Mesendoderm (in vitro differentiated cells): ENCODE measurements at regions not wholly inside any gene's neighbourhood (a gene's known extent, or its start where the extent isn't known, plus 50 kb on each side); places are given as distances from the start of the nearest gene placed in this dataset.

Source experiments
- DNase-seq: peaks from one replicate; pipeline ENCODE4 v3.0.0; 2013
- H2AK5ac ChIP-seq: 2 replicates; pipeline ENCODE4 v1.6.1; 2013; ENCODE audit warnings: low read length, inconsistent platforms
- H2BK120ac ChIP-seq: 2 replicates; pipeline ENCODE4 v1.6.1; 2013; ENCODE audit warnings: low read depth, mild to moderate bottlenecking, low read length, moderate library complexity, mixed read lengths
- H2BK15ac ChIP-seq: replicated peaks from 2 replicates; pipeline ENCODE4 v1.6.1; 2013; ENCODE audit warnings: low read depth, mild to moderate bottlenecking, moderate library complexity
- H2BK5ac ChIP-seq: 2 replicates; pipeline ENCODE4 v1.6.1; 2013; ENCODE audit warnings: low read length, inconsistent platforms
- H3K18ac ChIP-seq: 2 replicates; pipeline ENCODE4 v1.6.1; 2013; ENCODE audit warnings: mild to moderate bottlenecking, low read length, mixed read lengths
- H3K23ac ChIP-seq: one replicate; pipeline ENCODE4 v1.6.1; 2013; ENCODE audit warnings: low read length
- H3K27ac ChIP-seq: 2 replicates; pipeline ENCODE4 v1.5.1; 2013; ENCODE audit warnings: low read depth, mild to moderate bottlenecking, inconsistent platforms, low read length, moderate library complexity
- H3K27me3 ChIP-seq: 2 replicates; pipeline ENCODE4 v1.6.1; 2013; ENCODE audit warnings: low read length, control low read depth, mild to moderate bottlenecking, inconsistent platforms; ENCODE audit not compliant: insufficient read depth, poor library complexity
- H3K36me3 ChIP-seq: 2 replicates; pipeline ENCODE4 v1.6.1; 2013; ENCODE audit warnings: low read length, inconsistent platforms; ENCODE audit not compliant: control insufficient read depth, insufficient read depth
- H3K4ac ChIP-seq: one replicate; pipeline ENCODE4 v1.6.1; 2013; ENCODE audit warnings: low read depth, mild to moderate bottlenecking, low read length, moderate library complexity
- H3K4me1 ChIP-seq: 2 replicates; pipeline ENCODE4 v1.6.1; 2013; ENCODE audit warnings: low read depth, low read length, inconsistent platforms; ENCODE audit not compliant: control insufficient read depth
- H3K4me2 ChIP-seq: 2 replicates; pipeline ENCODE4 v1.6.1; 2013; ENCODE audit warnings: low read length
- H3K4me3 ChIP-seq: 2 replicates; pipeline ENCODE4 v1.5.1; 2013; ENCODE audit warnings: mild to moderate bottlenecking, low read length
- H3K56ac ChIP-seq: one replicate; pipeline ENCODE4 v1.6.1; 2013; ENCODE audit warnings: low read length
- H3K79me1 ChIP-seq: 2 replicates; pipeline ENCODE4 v1.6.1; 2013; ENCODE audit warnings: low read length, inconsistent platforms
- H3K79me2 ChIP-seq: 2 replicates; pipeline ENCODE4 v1.6.1; 2013; ENCODE audit warnings: mild to moderate bottlenecking, low read length; ENCODE audit not compliant: control insufficient read depth, insufficient read depth
- H3K9ac ChIP-seq: 2 replicates; pipeline ENCODE4 v1.6.1; 2013; ENCODE audit warnings: low read length, inconsistent platforms
- H4K5ac ChIP-seq: one replicate; pipeline ENCODE4 v1.6.1; 2013; ENCODE audit warnings: low read length
- H4K8ac ChIP-seq: one replicate; pipeline ENCODE4 v1.6.1; 2013; ENCODE audit warnings: low read depth, mild to moderate bottlenecking, control low read depth, low read length, moderate library complexity
- WGBS: extraction: QIAGEN DNeasy Blood & Tissue Kit; methylation state at CpG from one replicate; pipeline ENCODE4 v1.1.7; 2013; ENCODE audit warnings: low lambda C conversion rate, missing lambda C conversion rate; ENCODE audit not compliant: insufficient coverage; ENCODE audit errors: extremely low coverage; 5-methylcytosine and 5-hydroxymethylcytosine counted together

DNA sequence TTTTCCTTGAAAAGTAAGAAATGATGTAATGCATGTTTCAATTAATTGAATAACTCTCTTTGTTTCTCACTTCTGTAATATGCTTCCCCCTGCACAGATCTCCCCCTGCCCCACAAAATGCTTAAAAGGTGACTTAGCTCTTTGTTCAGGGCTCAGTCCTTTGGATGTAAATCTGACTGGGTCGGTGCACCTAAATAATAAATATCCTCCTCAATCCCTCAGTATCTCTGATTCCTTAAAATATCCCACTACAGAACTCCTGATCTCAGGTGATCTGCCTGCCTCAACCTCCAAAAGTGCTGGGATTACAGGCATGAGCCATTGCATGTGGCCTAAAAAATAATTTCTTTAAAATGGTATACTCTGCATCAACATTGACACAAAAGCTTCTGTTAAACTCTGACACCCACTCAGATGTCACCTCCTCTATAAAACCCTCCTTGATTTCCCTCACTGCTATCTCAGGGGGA, 107.0 kb downstream of the ZNF429 start:
- no peak overlapping the region for H3K18ac ChIP-seq
- no peaks in the 10 kb centered on the region for H3K79me2 ChIP-seq
- H3K79me1 ChIP-seq, result no peaks in the 10 kb centered on the region
- no peak overlapping the region for H3K9ac ChIP-seq
- no peak overlapping the region for H2AK5ac ChIP-seq
- WGBS, result no CpG with 5 or more reads among the region's 1 CpG
- no peak overlapping the region for H3K27ac ChIP-seq
- no peak overlapping the region for H3K4me2 ChIP-seq
- no peak overlapping the region for H2BK120ac ChIP-seq
- H3K4me3 ChIP-seq, result no peak overlapping the region
- H2BK5ac ChIP-seq, result no peak overlapping the region
- H3K27me3 ChIP-seq, result no peaks in the 10 kb centered on the region
- no peak overlapping the region for H4K5ac ChIP-seq
- no peaks in the 10 kb centered on the region for H3K36me3 ChIP-seq
- H3K4me1 ChIP-seq, result no peaks in the 10 kb centered on the region
- H4K8ac ChIP-seq, result no peak overlapping the region
- H3K56ac ChIP-seq, result no peak overlapping the region
- H3K23ac ChIP-seq, result no peak overlapping the region
- H2BK15ac ChIP-seq, result no peak overlapping the region
- DNase-seq, result no peak
- no peak overlapping the region for H3K4ac ChIP-seq

DNA sequence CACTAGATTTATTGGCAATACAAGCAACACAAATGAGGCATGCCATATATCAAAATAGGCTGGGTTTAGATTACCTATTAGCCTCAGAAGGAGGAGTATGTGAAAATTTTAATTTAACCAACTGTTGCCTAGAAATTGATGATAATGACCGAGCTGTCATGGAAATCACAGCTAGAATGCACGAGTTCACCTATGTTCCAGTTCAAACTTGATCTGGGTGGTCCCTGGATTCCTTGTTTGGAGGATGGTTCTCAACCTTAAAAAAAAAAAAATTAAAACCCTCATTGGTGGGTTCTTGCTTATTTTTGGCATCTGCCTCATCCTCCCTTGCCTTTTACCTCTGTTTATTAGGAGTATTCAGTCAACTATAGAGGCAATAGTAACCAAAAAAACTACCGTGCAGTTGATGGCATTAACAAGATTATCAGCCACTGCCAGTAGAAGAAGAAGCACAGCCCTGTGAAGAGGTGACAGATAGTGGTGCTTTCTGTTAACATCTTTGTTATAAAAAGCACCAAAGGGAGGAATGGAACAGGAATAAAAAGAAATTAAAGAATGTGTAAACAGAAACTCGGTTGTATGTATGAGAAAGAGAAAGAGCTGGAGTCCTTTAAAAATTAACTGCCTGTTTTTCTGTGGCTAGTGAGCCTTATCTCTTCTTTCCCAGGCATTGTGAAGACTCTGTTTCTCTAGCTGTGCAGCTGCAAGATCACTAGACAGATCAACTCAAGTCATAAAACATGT, 106.4 kb downstream of the ZNF429 start:
- H2BK15ac ChIP-seq, result no peak overlapping the region
- no peak overlapping the region for H3K9ac ChIP-seq
- no peak overlapping the region for H3K4me2 ChIP-seq
- no peak overlapping the region for H3K23ac ChIP-seq
- no peaks in the 10 kb centered on the region for H3K79me2 ChIP-seq
- no peak overlapping the region for H2AK5ac ChIP-seq
- H3K56ac ChIP-seq, result no peak overlapping the region
- WGBS, result no CpG with 5 or more reads among the region's 4 CpGs
- no peaks in the 10 kb centered on the region for H3K79me1 ChIP-seq
- no peak overlapping the region for H4K8ac ChIP-seq
- DNase-seq, result no peak
- H2BK5ac ChIP-seq, result no peak overlapping the region
- H2BK120ac ChIP-seq, result no peak overlapping the region
- H3K36me3 ChIP-seq, result no peaks in the 10 kb centered on the region
- no peak overlapping the region for H3K27ac ChIP-seq
- no peak overlapping the region for H3K18ac ChIP-seq
- no peaks in the 10 kb centered on the region for H3K4me1 ChIP-seq
- H4K5ac ChIP-seq, result no peak overlapping the region
- no peaks in the 10 kb centered on the region for H3K27me3 ChIP-seq
- H3K4me3 ChIP-seq, result no peak overlapping the region
- H3K4ac ChIP-seq, result no peak overlapping the region

DNA sequence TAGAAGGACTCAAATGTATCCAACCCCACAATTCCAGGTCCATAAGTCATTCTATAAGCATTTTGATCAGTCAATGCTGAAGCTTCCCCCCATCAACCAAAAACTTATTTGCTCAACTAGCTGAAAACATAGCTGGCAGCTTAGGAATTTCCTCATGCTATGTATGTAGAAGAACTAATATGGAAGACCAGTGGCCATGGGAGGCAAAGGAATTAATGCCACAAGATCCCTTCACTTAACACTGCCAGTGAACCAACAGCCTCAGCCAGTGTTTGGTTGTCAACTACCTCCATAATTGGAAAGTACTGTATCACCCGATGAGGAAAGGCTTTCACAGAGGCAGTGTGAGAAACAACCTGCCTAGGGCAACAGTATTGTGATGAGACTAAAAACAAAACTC, 105.4 kb downstream of the ZNF429 start:
- no peak overlapping the region for H2BK120ac ChIP-seq
- H2AK5ac ChIP-seq, result no peak overlapping the region
- H3K79me2 ChIP-seq, result no peaks in the 10 kb centered on the region
- H3K23ac ChIP-seq, result no peak overlapping the region
- no peak overlapping the region for H2BK15ac ChIP-seq
- DNase-seq, result no peak
- no peak overlapping the region for H4K5ac ChIP-seq
- H3K4me3 ChIP-seq, result no peak overlapping the region
- H4K8ac ChIP-seq, result no peak overlapping the region
- no peaks in the 10 kb centered on the region for H3K4me1 ChIP-seq
- no peaks in the 10 kb centered on the region for H3K36me3 ChIP-seq
- H3K18ac ChIP-seq, result no peak overlapping the region
- H3K27ac ChIP-seq, result no peak overlapping the region
- H3K79me1 ChIP-seq, result no peaks in the 10 kb centered on the region
- WGBS, result no CpG with 5 or more reads among the region's 1 CpG
- H3K4ac ChIP-seq, result no peak overlapping the region
- H3K4me2 ChIP-seq, result no peak overlapping the region
- H3K56ac ChIP-seq, result no peak overlapping the region
- H3K27me3 ChIP-seq, result no peaks in the 10 kb centered on the region
- H3K9ac ChIP-seq, result no peak overlapping the region
- H2BK5ac ChIP-seq, result no peak overlapping the region

DNA sequence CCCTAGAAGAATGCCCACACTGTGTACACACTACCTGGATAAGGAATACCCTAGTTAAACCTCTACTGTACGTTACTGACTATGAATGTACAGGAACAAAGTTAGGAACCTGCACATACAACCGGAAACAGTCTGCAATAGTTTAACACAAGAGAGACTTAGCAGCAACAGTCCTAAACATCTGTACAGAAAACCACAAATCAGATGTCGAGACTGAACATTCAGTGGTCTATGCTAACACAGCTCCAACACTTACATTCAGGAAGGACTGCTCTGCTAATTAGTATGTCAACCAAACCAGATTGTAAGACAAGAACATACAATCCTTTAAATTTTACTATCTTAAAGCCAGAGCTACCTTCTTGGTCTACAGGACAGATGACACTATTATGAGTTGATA, 104.9 kb downstream of the ZNF429 start:
- Histone ChIP-seq H3K4me1 (no peaks in the 10 kb centered on the region), H2BK15ac (no peak overlapping the region), H3K79me1 (no peaks in the 10 kb centered on the region), H3K18ac (no peak overlapping the region), H3K23ac (no peak overlapping the region), H3K27me3 (no peaks in the 10 kb centered on the region), H4K8ac (no peak overlapping the region), H3K4me2 (no peak overlapping the region), H4K5ac (no peak overlapping the region), H3K9ac (no peak overlapping the region), H2BK5ac (no peak overlapping the region), H3K4me3 (no peak overlapping the region), H2AK5ac (no peak overlapping the region), H3K36me3 (no peaks in the 10 kb centered on the region), H3K56ac (no peak overlapping the region), H2BK120ac (no peak overlapping the region), H3K79me2 (no peaks in the 10 kb centered on the region), H3K27ac (no peak overlapping the region), H3K4ac (no peak overlapping the region)
- no CpG with 5 or more reads among the region's 3 CpGs for WGBS
- DNase-seq, result no peak

DNA sequence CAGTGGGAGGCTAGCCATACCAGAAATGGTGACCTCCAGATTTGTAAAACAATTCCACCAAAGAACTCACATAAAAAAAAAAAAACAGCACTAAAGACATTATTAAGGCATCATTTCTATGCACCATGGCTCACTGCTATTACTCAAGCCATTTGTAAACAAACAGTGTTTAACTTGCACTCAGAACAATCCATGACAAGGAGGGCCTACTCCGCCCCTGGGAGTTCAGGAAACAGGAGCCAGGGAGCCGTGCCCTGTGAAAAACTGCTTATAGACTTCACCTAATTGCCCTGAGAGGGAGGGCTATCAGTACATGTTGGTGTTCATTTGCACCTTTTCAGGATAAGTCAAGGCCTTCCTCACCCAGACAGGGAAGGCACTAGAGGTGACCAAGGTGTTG, 103.2 kb downstream of the ZNF429 start:
- Histone ChIP-seq H3K79me2 (no peaks in the 10 kb centered on the region), H3K27ac (no peak overlapping the region), H2BK120ac (no peak overlapping the region), H3K27me3 (no peaks in the 10 kb centered on the region), H3K56ac (no peak overlapping the region), H3K4me2 (no peak overlapping the region), H3K23ac (no peak overlapping the region), H4K8ac (no peak overlapping the region), H3K18ac (no peak overlapping the region), H2BK5ac (no peak overlapping the region), H3K36me3 (no peaks in the 10 kb centered on the region), H3K4me3 (no peak overlapping the region), H2BK15ac (no peak overlapping the region), H3K4ac (no peak overlapping the region), H3K4me1 (peaks cover 2% of the 10 kb centered on the region), H3K9ac (no peak overlapping the region), H4K5ac (no peak overlapping the region), H2AK5ac (no peak overlapping the region), H3K79me1 (no peaks in the 10 kb centered on the region)
- no peak for DNase-seq
- no CpG with 5 or more reads among the region's 2 CpGs for WGBS

DNA sequence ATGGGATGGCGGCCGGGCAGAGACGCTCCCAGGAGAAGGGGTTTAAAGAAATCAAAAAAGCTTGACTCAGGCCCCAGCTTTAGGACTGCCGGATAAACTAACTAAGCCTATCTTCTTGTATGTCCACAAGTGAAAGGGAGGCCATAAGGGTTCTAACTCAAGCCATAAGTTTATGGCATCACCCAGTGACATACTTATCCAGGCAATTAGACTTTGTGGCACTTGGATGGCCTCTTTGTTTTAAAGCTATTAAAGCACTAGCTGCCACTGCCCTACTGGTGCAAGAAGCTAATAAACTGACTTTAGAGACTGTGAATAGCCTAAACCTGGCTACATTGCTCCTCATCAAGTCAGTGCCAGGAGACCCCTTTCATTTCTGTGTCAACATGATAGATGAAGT, 102.0 kb downstream of the ZNF429 start:
- H3K79me1 ChIP-seq, result no peaks in the 10 kb centered on the region
- H3K4me1 ChIP-seq, result peaks cover 2% of the 10 kb centered on the region
- no peaks in the 10 kb centered on the region for H3K27me3 ChIP-seq
- no peaks in the 10 kb centered on the region for H3K79me2 ChIP-seq
- no peak overlapping the region for H2BK15ac ChIP-seq
- no peak overlapping the region for H2AK5ac ChIP-seq
- H3K9ac ChIP-seq, result no peak overlapping the region
- no peak for DNase-seq
- H3K56ac ChIP-seq, result no peak overlapping the region
- H2BK5ac ChIP-seq, result no peak overlapping the region
- no peak overlapping the region for H3K18ac ChIP-seq
- H3K23ac ChIP-seq, result no peak overlapping the region
- no peak overlapping the region for H2BK120ac ChIP-seq
- no peak overlapping the region for H3K4ac ChIP-seq
- H3K4me3 ChIP-seq, result no peak overlapping the region
- WGBS, result no CpG with 5 or more reads among the region's 4 CpGs
- H3K36me3 ChIP-seq, result no peaks in the 10 kb centered on the region
- no peak overlapping the region for H4K5ac ChIP-seq
- no peak overlapping the region for H3K4me2 ChIP-seq
- no peak overlapping the region for H3K27ac ChIP-seq
- H4K8ac ChIP-seq, result no peak overlapping the region
